ENCODE measurements at regions not wholly inside any gene's neighbourhood (a gene's known extent, or its start where the extent isn't known, plus 50 kb on each side); places are given as distances from the start of the nearest gene placed in this dataset.

DNA sequence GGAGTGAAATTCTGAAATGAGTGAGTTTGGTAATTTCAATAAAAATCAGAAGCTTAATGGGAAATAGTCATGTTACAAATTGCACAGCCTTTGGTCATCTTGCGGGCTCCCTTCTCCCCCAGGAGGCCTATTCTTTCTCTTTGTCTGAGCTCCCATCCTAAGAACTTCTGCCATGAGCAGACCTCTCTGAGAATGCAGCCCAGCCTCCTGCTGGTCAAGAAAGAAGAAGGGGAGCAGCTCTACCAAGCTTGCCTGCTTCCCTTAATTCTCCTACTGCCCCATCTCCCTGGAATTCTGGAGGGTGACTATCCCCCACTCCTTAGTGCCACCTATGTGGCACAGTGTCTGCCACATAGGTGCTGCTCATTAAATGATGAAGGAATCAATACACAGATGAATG is 300.7 kb upstream of the DAB1 start:
- DNase-seq (ENCODE audit: extremely low spot score), result no peak
- TF ChIP-seq, protein P1, sequence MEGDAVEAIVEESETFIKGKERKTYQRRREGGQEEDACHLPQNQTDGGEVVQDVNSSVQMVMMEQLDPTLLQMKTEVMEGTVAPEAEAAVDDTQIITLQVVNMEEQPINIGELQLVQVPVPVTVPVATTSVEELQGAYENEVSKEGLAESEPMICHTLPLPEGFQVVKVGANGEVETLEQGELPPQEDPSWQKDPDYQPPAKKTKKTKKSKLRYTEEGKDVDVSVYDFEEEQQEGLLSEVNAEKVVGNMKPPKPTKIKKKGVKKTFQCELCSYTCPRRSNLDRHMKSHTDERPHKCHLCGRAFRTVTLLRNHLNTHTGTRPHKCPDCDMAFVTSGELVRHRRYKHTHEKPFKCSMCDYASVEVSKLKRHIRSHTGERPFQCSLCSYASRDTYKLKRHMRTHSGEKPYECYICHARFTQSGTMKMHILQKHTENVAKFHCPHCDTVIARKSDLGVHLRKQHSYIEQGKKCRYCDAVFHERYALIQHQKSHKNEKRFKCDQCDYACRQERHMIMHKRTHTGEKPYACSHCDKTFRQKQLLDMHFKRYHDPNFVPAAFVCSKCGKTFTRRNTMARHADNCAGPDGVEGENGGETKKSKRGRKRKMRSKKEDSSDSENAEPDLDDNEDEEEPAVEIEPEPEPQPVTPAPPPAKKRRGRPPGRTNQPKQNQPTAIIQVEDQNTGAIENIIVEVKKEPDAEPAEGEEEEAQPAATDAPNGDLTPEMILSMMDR (IDR thresholded peaks at IDR 0.05; ENCODE audit: control extremely low read depth, extremely low read depth, low read depth, missing control alignments), result no peak
- ChIA-PET CTCF (interaction anchor here (0.6 kb wide), 1 partner anchor 11 kb away, joined by 3 read pairs; no protein-coding TSS in a partner anchor), POLR2A (no interaction called here)

DNA sequence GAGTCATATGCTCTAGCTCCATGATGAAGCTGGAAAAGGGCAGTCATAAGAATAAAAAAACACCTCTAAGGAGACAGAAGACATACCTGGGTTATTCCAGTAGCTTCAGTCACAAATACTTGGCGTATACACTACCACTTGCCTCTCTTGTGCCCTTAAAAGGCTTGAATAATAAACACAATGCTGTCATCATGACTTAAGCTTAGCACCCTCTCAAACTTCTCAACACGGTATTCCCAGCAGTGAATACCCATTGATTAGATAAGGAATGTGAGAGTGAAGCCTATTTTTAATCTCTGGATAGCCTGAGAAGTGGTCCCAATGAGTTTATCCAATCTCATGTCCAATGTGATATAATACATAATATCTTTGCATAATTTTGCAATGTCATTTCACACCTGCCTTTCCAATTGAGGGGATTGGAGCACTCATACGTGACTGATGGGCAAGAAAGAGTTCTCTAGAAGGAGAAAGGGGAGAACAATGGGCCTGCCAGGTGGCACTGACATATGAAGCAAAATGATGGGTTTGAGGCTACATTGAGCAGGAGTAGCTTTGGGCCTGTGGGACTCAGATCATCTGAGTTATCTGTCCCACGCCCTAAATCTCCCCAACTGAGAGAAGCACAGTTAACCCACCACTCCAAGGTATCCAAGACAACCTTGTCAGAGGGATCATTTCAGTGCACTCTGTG is 298.6 kb upstream of the DAB1 start:
- ChIA-PET CTCF (no interaction called here), POLR2A (no interaction called here)
- TF ChIP-seq, protein P1 (IDR thresholded peaks at IDR 0.05; ENCODE audit: control extremely low read depth, extremely low read depth, low read depth, missing control alignments), result no peak
- no peak for DNase-seq (ENCODE audit: extremely low spot score)

DNA sequence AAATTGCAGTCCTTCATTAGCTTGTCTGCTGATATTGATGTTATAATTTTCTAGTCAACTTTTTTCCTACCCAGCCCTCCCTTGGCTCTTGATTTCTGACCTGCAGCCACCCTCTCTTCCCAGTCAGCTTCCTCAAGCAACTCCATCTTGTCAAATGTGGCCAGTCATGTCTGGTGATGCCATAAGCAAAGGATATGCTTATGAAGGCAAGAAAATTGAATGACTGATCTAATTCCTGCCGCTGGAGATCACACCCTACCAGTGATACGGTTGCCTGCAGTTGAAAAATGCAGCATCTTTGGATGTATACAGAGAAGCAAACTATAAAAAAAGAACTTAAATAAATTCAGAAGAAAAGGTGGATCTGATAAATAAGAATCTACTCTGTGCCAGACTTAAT is 297.1 kb upstream of the DAB1 start:
- no peak for DNase-seq (ENCODE audit: extremely low spot score)
- TF ChIP-seq, protein P1 (IDR thresholded peaks at IDR 0.05; ENCODE audit: control extremely low read depth, extremely low read depth, low read depth, missing control alignments), result no peak
- ChIA-PET CTCF (no interaction called here), POLR2A (no interaction called here)

DNA sequence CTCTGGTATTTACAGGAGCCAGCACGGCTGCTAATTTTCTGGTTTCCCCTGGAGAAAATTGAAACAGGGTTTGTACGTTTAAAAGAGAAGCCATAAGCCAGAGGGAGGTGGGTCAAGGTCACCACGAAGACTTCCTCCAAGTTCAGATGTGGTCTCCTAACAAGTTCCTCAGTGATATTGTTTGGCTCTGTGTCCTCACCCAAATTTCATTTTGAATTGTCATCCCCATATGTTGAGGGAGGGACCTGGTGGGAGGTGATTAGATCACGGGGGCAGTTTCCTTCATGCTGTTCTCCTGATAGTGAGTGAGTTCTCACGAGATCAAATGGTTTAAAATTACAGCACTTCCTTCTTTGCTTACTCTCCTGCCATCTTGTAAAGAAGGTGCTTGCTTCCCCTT is 295.4 kb upstream of the DAB1 start:
- CTCF ChIA-PET, result no interaction called here
- DNase-seq (ENCODE audit: extremely low spot score), result no peak
- TF ChIP-seq, protein P1 (IDR thresholded peaks at IDR 0.05; ENCODE audit: control extremely low read depth, extremely low read depth, low read depth, missing control alignments), result no peak
- POLR2A ChIA-PET, result no interaction called here

DNA sequence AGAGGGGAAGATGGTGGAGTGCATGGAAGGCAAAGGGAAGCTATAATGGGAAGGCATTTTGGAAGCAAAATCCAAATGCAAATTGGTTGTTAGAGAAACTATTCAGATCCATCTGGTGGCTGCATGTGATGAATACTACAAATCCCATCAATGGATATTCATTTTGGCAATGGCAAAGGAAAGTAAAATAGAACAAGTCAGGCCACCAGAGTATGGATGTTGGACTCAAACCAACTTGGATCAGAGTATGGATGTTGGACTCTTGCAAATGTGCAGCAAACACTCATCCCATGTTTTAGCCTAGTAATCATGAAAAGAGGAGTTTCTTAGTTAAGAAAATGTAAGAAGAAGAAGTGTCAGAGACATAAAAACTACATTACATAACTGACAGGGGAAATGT is 289.6 kb upstream of the DAB1 start:
- no peak for DNase-seq (ENCODE audit: extremely low spot score)
- CTCF ChIA-PET, result interaction anchor here (1.0 to 1.4 kb wide), 2 partner anchors 10 to 11 kb away, joined by 3 to 4 read pairs; no protein-coding TSS in a partner anchor
- TF ChIP-seq, protein P1 (IDR thresholded peaks at IDR 0.05; ENCODE audit: control extremely low read depth, extremely low read depth, low read depth, missing control alignments), result no peak
- POLR2A ChIA-PET, result no interaction called here

DNA sequence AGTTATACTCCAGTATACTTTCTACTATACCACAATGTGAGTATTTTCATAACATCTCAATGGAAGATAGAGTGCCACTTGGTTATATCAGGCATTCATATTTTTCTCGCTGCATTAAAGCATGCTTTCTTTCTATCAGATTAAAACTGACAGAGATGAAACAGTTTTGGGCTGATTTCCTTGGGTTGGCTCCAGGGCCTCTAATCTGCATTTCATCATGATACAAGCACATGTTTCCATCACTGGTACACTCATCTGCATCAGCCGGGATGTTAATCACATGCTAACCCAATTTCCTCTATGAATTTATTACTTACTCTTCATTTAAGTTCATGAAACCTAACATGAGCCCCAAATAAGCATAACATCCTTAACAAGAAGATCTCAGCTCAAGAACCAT is 289.0 kb upstream of the DAB1 start:
- ChIA-PET CTCF (no interaction called here), POLR2A (no interaction called here)
- no peak for DNase-seq (ENCODE audit: extremely low spot score)
- TF ChIP-seq, protein P1 (IDR thresholded peaks at IDR 0.05; ENCODE audit: control extremely low read depth, extremely low read depth, low read depth, missing control alignments), result no peak

Data from GM10248 (cell line).